Mucosa of rectum (tissue), 2 donors: ENCODE measurements at regions not wholly inside any gene's neighbourhood (a gene's known extent, or its start where the extent isn't known, plus 50 kb on each side); places are given as distances from the start of the nearest gene placed in this dataset.
"Not testable (repeated sequence)": the region's sequence is repeated elsewhere in the genome, so short reads cannot be mapped to it uniquely, and the experiment has no call there.

ENCODE experiments used
- H3K27ac ChIP-seq, 2 donors: one replicate each; pipeline ENCODE4 v1.7.0; 2013; ENCODE audit warnings: inconsistent platforms in 2 of 2, low read depth in 2 of 2, low read length in 2 of 2
- H3K27me3 ChIP-seq, 2 donors: one replicate each; pipeline ENCODE4 v1.7.0; 2013; ENCODE audit warnings: low read length in 2 of 2; ENCODE audit not compliant: control insufficient read depth in 2 of 2, insufficient read depth in 2 of 2
- H3K36me3 ChIP-seq, 2 donors: one replicate each; pipeline ENCODE4 v1.7.0; 2013; ENCODE audit warnings: low read length in 2 of 2; ENCODE audit not compliant: control insufficient read depth in 2 of 2, insufficient read depth in 2 of 2
- H3K4me1 ChIP-seq, 2 donors: one replicate each; pipeline ENCODE4 v1.7.0; 2013; ENCODE audit warnings: low read length in 2 of 2, mild to moderate bottlenecking in 1 of 2; ENCODE audit not compliant: control insufficient read depth in 2 of 2, insufficient read depth in 2 of 2
- H3K4me3 ChIP-seq, 2 donors: one replicate each; pipeline ENCODE4 v1.7.0; 2013; ENCODE audit warnings: low read length in 2 of 2
- H3K9ac ChIP-seq, 2 donors: one replicate each; pipeline ENCODE4 v1.7.0; 2013; ENCODE audit warnings: low read length in 2 of 2, low read depth in 1 of 2, mild to moderate bottlenecking in 1 of 2
- H3K9me3 ChIP-seq, 2 donors: one replicate each; pipeline ENCODE4 v1.7.0; 2013; ENCODE audit warnings: low read length in 2 of 2; ENCODE audit not compliant: control insufficient read depth in 2 of 2
- donor health status: healthy.
- donor health status: Normal muscosa, but diverticular disease.

DNA sequence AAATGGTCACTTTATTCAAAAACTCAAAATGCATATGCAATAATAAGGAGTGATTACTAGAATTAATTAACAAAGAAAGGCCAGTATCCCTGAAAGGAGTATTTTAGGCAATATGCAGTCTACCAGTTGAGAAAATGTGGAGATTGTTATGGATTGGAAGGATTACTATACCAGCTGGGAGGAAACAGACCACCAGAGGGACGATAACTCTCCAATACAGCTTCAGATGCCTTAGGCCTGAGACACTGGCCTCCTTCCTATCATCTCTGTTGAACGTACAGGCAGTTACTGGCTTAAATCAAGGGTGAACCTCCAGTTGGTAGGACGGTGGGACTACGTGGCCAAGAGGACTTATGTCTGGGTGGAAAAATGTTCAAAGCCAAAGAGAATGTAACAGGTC, 336.4 kb upstream of the EPHA4 start:
- Histone ChIP-seq H3K4me3 (no peak overlapping the region), H3K9me3 (no peaks in the 10 kb centered on the region), H3K27ac (no peak overlapping the region), H3K9ac (no peak overlapping the region), H3K27me3 (no peaks in the 10 kb centered on the region), H3K36me3 (no peaks in the 10 kb centered on the region), H3K4me1 (no peaks in the 10 kb centered on the region)

GRCh38 chr2:221897718-221898117, 325.6 kb upstream of the EPHA4 start:
- H3K27ac ChIP-seq = no peak overlapping the region
- no peaks in the 10 kb centered on the region for H3K4me1 ChIP-seq
- H3K27me3 ChIP-seq = no peaks in the 10 kb centered on the region
- no peak overlapping the region for H3K4me3 ChIP-seq
- no peaks in the 10 kb centered on the region for H3K9me3 ChIP-seq
- no peaks in the 10 kb centered on the region for H3K36me3 ChIP-seq
- no peak overlapping the region for H3K9ac ChIP-seq

GRCh38 chr2:221896505-221897151, 324.5 kb upstream of the EPHA4 start:
- Histone ChIP-seq H3K9me3 (no peaks in the 10 kb centered on the region), H3K27ac (no peak overlapping the region), H3K4me1 (no peaks in the 10 kb centered on the region), H3K36me3 (no peaks in the 10 kb centered on the region), H3K9ac (no peak overlapping the region), H3K4me3 (no peak overlapping the region), H3K27me3 (no peaks in the 10 kb centered on the region)

- H3K9me3 ChIP-seq = no peaks in the 10 kb centered on the region
- no peaks in the 10 kb centered on the region for H3K4me1 ChIP-seq
- H3K27ac ChIP-seq = no peak overlapping the region
- no peak overlapping the region for H3K9ac ChIP-seq
- H3K4me3 ChIP-seq = no peak overlapping the region
- H3K36me3 ChIP-seq = no peaks in the 10 kb centered on the region
- no peaks in the 10 kb centered on the region for H3K27me3 ChIP-seq
Observed at GRCh38 chr2:221895366-221896121, 323.4 kb upstream of the EPHA4 start.

DNA sequence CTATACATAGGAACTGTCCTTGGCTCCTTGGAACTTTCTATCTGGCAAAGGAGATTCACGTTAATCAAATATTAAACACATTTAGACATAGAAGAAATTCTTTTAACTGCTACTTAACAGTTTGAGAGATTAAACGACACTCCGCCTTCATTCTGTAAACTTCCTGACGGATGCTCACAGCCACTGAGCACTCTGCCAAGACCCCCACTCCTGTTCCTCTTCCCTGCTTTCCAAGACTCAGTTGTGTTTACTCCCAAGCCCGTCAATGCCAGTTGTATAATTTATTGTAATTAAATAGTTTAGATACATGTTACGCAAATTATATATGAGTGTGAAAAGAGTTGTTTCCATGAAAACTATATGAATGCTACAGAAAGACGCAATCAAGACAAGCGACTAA, 321.4 kb upstream of the EPHA4 start:
- Histone ChIP-seq H3K9ac (no peak overlapping the region), H3K4me1 (no peaks in the 10 kb centered on the region), H3K27ac (no peak overlapping the region), H3K27me3 (no peaks in the 10 kb centered on the region), H3K9me3 (no peaks in the 10 kb centered on the region), H3K4me3 (no peak overlapping the region), H3K36me3 (no peaks in the 10 kb centered on the region)

- H3K27me3 ChIP-seq, H3K4me3 ChIP-seq, H3K27ac ChIP-seq, H3K4me1 ChIP-seq, H3K36me3 ChIP-seq, H3K9ac ChIP-seq, H3K9me3 ChIP-seq: not testable (repeated sequence)
Observed at GRCh38 chr2:221892006-221892405, 319.9 kb upstream of the EPHA4 start.

- no peaks in the 10 kb centered on the region for H3K4me1 ChIP-seq
- no peak overlapping the region for H3K4me3 ChIP-seq
- no peak overlapping the region for H3K27ac ChIP-seq
- H3K36me3 ChIP-seq = no peaks in the 10 kb centered on the region
- H3K27me3 ChIP-seq = no peaks in the 10 kb centered on the region
- no peak overlapping the region for H3K9ac ChIP-seq
- H3K9me3 ChIP-seq = no peaks in the 10 kb centered on the region
Observed at GRCh38 chr2:221883976-221884375, 311.9 kb upstream of the EPHA4 start.

GRCh38 chr2:221876016-221876415, 303.9 kb upstream of the EPHA4 start:
- Histone ChIP-seq H3K4me1 (no peaks in the 10 kb centered on the region), H3K4me3 (no peak overlapping the region), H3K9me3 (no peaks in the 10 kb centered on the region), H3K9ac (no peak overlapping the region), H3K27ac (no peak overlapping the region), H3K36me3 (no peaks in the 10 kb centered on the region), H3K27me3 (no peaks in the 10 kb centered on the region)

DNA sequence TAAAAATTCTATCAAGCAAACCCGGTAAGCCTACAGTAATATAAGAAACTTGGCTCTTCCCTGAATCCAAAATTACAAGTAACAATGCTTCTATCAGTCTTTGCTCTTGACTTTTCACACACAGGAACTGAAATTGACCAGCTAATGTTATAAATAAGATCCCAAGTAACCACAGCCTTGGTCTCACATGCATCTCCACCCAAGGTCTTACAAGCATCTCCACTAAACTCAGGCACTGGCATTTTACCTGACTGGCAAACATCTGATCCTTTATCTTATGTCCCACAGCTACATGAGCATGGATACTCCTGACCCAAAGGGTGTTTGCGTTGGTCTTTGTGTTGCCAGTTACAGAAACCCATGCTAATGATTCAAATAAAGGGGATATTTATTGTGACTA, 302.3 kb upstream of the EPHA4 start:
- Histone ChIP-seq H3K9me3 (no peaks in the 10 kb centered on the region), H3K4me1 (no peaks in the 10 kb centered on the region), H3K27ac (no peak overlapping the region), H3K36me3 (no peaks in the 10 kb centered on the region), H3K4me3 (no peak overlapping the region), H3K27me3 (no peaks in the 10 kb centered on the region), H3K9ac (no peak overlapping the region)

DNA sequence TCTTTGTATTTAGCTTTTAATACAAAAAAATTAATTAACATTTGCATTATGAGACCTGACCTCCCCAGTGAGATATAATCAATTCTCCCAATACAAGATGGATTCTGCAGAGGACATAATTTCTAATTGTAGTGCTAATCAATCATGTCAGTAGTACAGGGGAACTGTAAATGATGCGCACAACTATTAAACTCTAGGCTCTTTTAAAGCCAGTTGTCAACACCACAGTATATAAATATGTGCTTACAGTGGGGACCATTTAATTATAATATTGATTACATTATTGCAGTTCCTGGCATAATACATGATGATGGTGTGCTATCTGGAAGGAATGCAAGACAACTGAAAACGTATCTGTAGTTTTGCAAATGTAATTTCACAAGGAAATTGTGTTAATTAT, 285.6 kb upstream of the EPHA4 start:
- H3K27ac ChIP-seq = no peak overlapping the region
- H3K9ac ChIP-seq = no peak overlapping the region
- H3K27me3 ChIP-seq = no peaks in the 10 kb centered on the region
- H3K9me3 ChIP-seq = no peaks in the 10 kb centered on the region
- H3K36me3 ChIP-seq = no peaks in the 10 kb centered on the region
- H3K4me1 ChIP-seq = no peaks in the 10 kb centered on the region
- no peak overlapping the region for H3K4me3 ChIP-seq
